GM21447 (cell line): ENCODE measurements at regions not wholly inside any gene's neighbourhood (a gene's known extent, or its start where the extent isn't known, plus 50 kb on each side); places are given as distances from the start of the nearest gene placed in this dataset.

Experiments used
- ATAC-seq: cut with Tn5 transposase; IDR thresholded peaks from one replicate; pipeline ENCODE4 v1.9.1; 2021; ENCODE audit not compliant: unreplicated experiment

- no peak for ATAC-seq
Measured at GRCh38 chr4:36492590-36492989, 211.2 kb downstream of the DTHD1 start.

DNA sequence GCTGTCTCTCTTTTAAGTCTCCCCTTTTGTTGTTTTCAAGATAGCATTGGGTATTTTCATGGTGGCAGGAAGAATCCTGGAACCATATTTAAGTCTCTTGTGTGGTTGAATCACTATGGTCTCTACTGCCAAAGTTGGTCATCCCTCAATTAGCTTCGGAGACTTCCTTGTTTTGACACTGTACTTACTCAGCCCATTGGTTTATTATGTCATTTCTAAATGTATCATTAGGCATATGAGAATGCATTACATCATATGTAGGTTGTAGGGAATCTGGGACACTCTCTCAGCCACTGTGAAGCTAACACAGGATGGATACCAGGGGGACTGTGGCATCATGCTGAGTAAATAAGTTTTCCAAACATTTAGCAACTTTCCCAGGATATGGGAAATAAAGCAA lies 211.8 kb downstream of the DTHD1 start:
- no peak for ATAC-seq

DNA sequence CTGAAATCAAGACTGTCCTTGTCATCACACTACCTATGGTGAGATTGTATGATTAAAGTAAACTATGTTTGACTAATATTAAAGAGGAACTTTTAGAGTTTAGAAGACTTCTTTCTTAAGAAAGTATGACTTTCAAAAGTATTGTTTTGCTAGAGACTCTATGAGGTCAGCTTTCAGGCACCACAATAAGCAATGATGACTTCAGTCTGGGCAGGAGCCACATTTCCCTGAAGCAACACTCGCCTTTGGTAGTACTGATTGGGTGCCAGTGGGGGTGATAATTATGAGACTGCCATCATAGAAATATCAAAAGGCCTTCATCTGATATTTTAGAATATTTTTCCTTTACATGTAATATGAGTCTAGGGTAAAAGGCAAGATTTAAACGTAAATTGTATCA lies 212.6 kb downstream of the DTHD1 start:
- ATAC-seq: no peak

DNA sequence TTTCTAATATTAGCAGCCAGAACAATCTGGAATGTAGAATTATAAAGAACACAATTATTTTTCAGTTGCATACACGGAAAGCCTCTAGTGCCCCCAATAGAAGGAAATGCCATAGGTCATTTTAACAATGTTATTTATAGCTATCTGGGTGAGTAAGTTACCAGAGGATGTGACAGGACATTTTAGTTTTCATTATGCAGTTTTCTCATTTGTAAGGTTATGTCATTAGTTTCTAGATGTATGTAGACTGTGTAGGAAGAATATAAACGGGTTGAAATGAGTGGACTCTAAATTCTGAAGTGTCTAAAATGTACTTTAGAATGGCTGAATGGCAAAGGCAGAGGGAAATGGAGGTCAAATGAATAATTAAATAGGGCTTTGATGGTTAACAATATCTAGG lies 213.3 kb downstream of the DTHD1 start:
- no peak for ATAC-seq

- no peak for ATAC-seq
Measured at GRCh38 chr4:36502350-36502749, 220.9 kb downstream of the DTHD1 start.

DNA sequence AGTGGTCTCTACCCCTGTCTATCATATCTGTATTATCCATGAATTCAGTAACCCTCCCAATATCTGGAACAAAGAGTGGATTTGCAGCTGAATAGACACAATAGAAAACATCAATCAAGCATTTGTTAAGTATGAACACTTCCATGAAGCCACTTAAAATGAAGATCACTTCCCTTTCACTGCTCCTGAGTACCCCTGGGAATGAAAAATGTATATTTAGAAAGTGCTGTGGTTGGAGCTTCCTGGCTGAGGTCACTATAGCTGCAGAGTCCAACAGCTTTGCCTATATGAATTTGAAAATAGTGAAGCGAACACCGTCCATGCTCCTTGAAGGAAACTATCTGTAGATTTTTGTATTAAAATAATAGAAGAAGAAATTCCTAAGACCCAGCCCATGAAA lies 227.0 kb downstream of the DTHD1 start:
- ATAC-seq: no peak

- ATAC-seq: no peak
Measured at GRCh38 chr4:36509845-36510244, 228.4 kb downstream of the DTHD1 start.

DNA sequence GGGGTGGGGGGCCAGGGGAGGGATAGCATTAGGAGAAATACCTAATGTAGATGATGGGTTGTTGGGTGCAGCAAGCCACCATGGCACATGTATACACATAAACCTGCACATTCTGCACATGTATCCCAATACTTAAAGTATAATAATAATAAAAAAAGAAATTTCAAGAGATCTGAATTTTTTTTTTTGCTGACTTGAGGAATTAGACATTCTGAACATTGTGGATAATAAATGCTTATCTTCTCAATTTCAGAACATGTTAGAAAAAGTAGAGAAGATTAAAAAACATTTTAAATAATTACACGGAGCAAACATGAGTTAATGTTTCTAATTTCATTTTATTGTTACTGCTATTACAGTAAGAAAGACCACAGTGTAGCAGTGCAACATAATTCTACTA lies 230.4 kb downstream of the DTHD1 start:
- no peak for ATAC-seq

DNA sequence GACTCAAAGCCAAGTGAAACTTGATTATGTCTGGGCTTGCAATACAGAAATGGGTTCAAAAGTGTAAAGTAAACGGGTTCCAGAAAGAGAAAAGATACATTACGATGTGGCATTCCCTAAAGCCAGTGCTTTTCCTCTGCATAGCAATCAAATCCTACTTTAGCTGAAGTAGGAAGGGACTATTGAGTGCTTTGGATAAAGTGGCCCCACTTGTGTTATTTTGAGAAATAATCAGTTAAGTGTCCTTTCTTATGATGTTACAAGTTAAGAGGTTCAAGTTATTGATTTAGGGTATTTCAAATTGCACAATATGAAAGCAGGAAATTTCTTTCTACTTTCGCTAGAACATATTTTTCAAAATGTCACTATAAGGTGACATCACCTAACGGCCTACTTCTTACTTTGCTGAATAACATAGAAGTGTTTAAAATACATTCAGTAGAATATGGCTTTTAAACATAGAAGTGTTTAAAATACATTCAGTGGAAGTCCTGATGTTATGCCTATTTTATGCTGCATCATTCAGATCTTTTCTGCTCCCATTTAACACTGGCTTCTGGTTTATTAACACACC lies 235.2 kb downstream of the DTHD1 start:
- ATAC-seq: no peak

- ATAC-seq: no peak
Measured at GRCh38 chr4:36523182-36523581, 241.8 kb downstream of the DTHD1 start.

GRCh38 chr4:36532670-36533379 lies 251.4 kb downstream of the DTHD1 start:
- ATAC-seq: no peak

GRCh38 chr4:36533944-36534343 lies 252.5 kb downstream of the DTHD1 start:
- ATAC-seq: no peak

DNA sequence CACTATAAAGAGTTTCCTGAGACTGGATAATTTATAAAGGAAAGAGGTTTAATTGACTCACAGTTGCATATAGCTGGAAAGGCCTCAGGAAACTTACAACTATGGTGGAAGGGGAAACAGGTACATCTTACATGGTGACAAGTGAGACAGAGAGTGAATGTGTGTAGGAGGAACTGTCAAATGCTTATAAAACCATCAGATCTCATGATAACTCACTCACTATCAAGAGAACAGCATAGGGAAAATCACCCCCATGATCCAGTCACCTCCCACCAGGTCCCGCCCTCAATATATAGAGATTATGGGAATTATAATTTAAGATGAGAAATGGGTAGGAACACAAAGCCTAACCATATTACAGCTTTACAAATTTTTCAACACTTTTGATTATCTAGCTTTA lies 266.0 kb downstream of the DTHD1 start:
- ATAC-seq: no peak

DNA sequence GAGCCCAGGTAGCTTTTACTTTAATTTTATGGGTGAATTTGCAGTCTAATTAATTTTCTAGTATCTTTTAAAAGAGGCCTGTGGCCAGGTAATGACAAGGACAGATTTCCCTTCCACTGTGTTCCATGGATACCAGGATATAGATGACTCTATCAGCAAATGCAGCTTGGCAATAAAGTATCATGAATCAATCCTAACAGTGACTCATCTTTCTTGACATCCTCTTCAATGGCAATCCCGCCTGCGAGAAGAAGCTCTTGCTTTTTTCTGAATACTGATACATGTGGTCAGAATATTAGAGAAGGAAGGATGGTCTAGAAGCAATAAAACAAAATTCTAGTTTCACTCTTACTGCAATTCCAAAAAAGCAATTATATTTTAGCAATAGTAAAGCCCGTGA lies 267.8 kb downstream of the DTHD1 start:
- ATAC-seq: no peak

DNA sequence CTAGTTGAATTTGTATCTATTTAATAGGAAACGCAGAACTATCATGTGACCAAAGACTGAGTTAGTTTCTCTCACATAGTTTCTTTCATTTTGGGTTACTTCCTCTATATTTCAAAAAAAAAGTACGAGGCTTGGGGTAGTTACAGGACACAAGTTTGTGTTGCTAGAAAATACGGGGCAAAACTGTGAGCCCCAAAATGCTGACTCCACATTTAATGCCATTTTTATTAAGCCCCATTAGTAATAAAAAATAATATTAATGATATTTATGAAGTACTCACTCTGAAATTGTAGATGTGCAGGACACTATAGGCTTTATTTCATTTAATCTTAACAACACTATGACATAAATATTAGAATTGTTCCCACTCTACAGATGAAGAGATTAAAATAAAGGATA lies 268.6 kb downstream of the DTHD1 start:
- no peak for ATAC-seq

- ATAC-seq: peak; percentile 82
Measured at GRCh38 chr4:36551697-36552214, 270.3 kb downstream of the DTHD1 start.

GRCh38 chr4:36553029-36553428 lies 271.6 kb downstream of the DTHD1 start:
- ATAC-seq: no peak

- ATAC-seq: no peak
Measured at GRCh38 chr4:36553453-36553852, 272.0 kb downstream of the DTHD1 start.

DNA sequence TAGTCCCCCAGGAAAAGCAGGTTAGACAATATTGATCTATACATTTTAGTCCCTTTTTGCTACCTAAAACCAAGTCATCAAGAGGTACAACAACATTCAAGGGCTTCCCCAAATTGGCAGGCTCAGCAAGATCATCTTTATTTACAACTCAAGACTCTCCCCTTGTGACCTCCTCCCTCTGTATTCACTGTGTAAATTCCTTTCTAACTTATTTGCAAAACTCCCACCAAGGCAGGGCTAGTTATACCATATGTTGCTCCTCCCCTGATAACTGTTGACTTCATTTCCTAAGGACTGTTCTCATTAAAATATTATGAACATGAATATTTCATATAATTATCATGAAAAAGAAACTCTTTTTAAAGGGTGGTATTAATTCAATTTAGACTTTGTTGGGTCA lies 275.6 kb downstream of the DTHD1 start:
- no peak for ATAC-seq

GRCh38 chr4:36568575-36568974 lies 287.2 kb downstream of the DTHD1 start:
- ATAC-seq: no peak

DNA sequence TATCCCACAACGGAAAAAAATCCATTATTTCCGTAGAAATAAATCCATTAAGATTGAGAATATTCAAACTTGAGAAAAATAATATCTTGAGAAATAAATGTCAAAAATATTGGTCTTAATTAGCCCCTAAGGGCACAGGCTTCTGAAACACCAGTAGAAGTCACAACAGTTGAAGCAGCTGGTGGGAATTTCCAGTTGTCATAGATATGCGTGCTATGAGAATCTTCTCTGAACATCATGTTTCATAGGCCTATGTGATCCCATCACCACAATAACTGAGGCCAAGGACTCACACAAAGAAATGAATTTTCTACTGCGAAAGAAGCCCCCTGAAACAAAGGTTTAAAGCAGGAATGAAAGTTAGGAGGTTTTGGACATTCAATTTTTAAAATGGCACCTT lies 292.0 kb downstream of the DTHD1 start:
- ATAC-seq: no peak

DNA sequence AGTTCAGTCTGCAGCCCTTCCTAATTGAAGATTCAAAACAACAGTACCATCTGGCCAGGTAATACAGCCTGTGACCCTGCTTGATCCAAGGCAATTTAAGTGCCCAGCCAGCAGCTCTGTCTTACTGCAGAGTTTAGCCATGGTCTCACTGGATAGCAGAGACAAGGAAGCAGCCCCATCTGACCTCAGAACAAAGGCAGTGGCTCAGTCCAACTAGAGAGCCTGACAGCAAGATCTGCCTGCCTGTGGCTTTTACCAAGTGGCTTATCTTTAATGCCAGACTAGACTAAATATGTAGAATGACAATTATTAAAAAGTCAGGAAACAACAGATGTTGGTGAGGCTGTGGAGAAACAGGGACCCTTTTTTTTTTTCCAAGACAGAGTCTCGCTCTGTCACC lies 293.4 kb downstream of the DTHD1 start:
- no peak for ATAC-seq

GRCh38 chr4:36582198-36582597 lies 300.8 kb downstream of the DTHD1 start:
- ATAC-seq: no peak
